ENCODE measurements at regions not wholly inside any gene's neighbourhood (a gene's known extent, or its start where the extent isn't known, plus 50 kb on each side); places are given as distances from the start of the nearest gene placed in this dataset.

DNA sequence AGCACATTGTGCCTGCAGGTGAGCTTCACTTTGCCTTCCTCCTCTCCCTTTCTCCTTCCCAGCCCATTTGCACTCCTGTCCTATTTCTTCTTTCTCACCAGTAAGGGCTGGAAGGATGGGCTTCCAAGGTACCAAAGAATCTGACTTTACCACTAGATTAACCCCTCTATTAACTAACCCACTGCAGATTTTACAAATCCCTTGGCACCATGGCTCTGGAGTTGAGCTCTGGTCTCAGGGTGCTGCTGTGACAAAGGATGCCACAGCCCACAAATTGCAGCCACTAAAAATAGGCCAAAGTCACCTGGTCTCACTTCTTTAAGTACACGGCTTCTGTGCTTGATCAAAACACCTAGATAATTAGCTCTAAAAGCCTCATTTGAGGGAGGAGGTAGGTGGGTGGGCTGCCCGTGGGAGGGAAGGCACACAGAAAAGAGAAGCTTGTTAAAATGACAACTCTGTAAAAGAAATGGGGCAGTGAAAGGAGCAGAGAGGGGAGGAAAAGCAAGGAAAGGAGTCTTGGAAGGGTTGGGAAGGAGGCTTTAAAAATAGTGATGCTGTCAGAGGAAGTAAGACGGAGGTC lies 327.4 kb downstream of the DRD1 start:
- Histone ChIP-seq H3K36me3 (ENCODE audit: control insufficient read depth, low read length) (no peaks in the 10 kb centered on the region), H3K79me2 (ENCODE audit: control insufficient read depth, low read length) (no peaks in the 10 kb centered on the region), H3F3A (ENCODE audit: control insufficient read depth, insufficient read depth) (no peaks in the 10 kb centered on the region), H3K4me1 (ENCODE audit: control insufficient read depth, low read length) (no peaks in the 10 kb centered on the region), H3K9me2 (replicated peaks; ENCODE audit: control insufficient read depth, low read length) (no peaks in the 10 kb centered on the region), H4K20me1 (ENCODE audit: control insufficient read depth, insufficient read depth, low read depth, low read length) (no peaks in the 10 kb centered on the region), H3K4me3 (ENCODE audit: low read length) (no peak overlapping the region), H3K27me3 (ENCODE audit: control insufficient read depth, low read length) (no peaks in the 10 kb centered on the region), H3K4me2 (ENCODE audit: low read length) (no peak overlapping the region), H3K27ac (ENCODE audit: low read depth, low read length) (no peak overlapping the region), H3K9me3 (ENCODE audit: control insufficient read depth, insufficient read depth, low read length) (no peaks in the 10 kb centered on the region)
- TF ChIP-seq, protein P1, sequence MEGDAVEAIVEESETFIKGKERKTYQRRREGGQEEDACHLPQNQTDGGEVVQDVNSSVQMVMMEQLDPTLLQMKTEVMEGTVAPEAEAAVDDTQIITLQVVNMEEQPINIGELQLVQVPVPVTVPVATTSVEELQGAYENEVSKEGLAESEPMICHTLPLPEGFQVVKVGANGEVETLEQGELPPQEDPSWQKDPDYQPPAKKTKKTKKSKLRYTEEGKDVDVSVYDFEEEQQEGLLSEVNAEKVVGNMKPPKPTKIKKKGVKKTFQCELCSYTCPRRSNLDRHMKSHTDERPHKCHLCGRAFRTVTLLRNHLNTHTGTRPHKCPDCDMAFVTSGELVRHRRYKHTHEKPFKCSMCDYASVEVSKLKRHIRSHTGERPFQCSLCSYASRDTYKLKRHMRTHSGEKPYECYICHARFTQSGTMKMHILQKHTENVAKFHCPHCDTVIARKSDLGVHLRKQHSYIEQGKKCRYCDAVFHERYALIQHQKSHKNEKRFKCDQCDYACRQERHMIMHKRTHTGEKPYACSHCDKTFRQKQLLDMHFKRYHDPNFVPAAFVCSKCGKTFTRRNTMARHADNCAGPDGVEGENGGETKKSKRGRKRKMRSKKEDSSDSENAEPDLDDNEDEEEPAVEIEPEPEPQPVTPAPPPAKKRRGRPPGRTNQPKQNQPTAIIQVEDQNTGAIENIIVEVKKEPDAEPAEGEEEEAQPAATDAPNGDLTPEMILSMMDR (IDR thresholded peaks at IDR 0.05; ENCODE audit: low read depth, low read length, poor library complexity, severe bottlenecking): no peak

DNA sequence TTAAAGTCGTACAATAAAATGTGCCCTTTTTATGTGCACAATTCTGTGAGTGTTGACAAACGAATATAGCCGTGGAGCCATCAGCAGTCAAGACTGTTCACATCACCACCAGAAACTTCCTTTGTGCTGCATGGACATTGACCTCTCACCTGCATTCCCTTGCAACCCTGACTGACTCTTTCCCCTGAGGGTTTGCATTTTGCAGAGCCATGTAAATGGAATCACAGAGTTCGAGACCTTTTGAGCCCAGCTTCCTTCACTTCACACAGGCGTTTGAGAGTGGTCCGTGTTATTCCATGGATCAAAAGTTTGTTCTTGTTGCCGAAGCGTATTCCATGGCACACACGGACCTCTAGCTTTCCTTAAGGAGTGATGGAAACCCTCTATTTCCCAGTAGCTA lies 328.2 kb downstream of the DRD1 start:
- no peaks in the 10 kb centered on the region for H3K27me3 ChIP-seq (ENCODE audit: control insufficient read depth, low read length)
- no peaks in the 10 kb centered on the region for H4K20me1 ChIP-seq (ENCODE audit: control insufficient read depth, insufficient read depth, low read depth, low read length)
- no peak overlapping the region for H3K4me3 ChIP-seq (ENCODE audit: low read length)
- no peaks in the 10 kb centered on the region for H3K36me3 ChIP-seq (ENCODE audit: control insufficient read depth, low read length)
- H3K27ac ChIP-seq (ENCODE audit: low read depth, low read length): no peak overlapping the region
- H3K9me2 ChIP-seq (replicated peaks; ENCODE audit: control insufficient read depth, low read length): no peaks in the 10 kb centered on the region
- H3F3A ChIP-seq (ENCODE audit: control insufficient read depth, insufficient read depth): no peaks in the 10 kb centered on the region
- H3K4me2 ChIP-seq (ENCODE audit: low read length): no peak overlapping the region
- no peak for TF ChIP-seq EZH2phosphoT487 (IDR thresholded peaks at IDR 0.05; ENCODE audit: borderline replicate concordance, low read length)
- TF ChIP-seq, protein P1 (IDR thresholded peaks at IDR 0.05; ENCODE audit: low read depth, low read length, poor library complexity, severe bottlenecking): no peak
- no peaks in the 10 kb centered on the region for H3K9me3 ChIP-seq (ENCODE audit: control insufficient read depth, insufficient read depth, low read length)
- no peaks in the 10 kb centered on the region for H3K4me1 ChIP-seq (ENCODE audit: control insufficient read depth, low read length)
- H3K79me2 ChIP-seq (ENCODE audit: control insufficient read depth, low read length): no peaks in the 10 kb centered on the region

DNA sequence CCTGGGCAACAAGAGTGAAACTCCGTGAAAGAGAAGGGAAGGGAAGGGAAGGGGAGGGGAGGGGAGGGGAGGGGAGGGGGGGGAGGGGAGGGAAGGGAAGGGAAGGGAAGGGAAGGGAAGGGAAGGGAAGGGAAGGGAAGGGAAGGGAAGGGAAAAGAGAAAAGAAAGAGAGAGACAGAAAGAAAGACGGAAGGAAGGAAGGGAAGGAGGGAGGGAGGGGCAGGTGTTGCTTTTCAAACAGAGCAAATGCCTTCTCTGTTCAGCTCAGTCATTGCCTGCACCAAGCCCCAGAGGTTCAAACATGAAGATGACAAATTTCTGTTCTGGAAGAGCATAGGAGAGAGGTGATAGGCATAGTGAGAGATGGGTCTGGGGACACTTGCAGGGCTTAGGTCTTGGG lies 330.0 kb downstream of the DRD1 start:
- no peaks in the 10 kb centered on the region for H3K36me3 ChIP-seq (ENCODE audit: control insufficient read depth, low read length)
- H3K9me3 ChIP-seq (ENCODE audit: control insufficient read depth, insufficient read depth, low read length): 0 out of 2 replicates have a peak, but pooled peaks cover 2% of the 10 kb centered on the region
- no peak overlapping the region for H3K4me3 ChIP-seq (ENCODE audit: low read length)
- no peaks in the 10 kb centered on the region for H3K4me1 ChIP-seq (ENCODE audit: control insufficient read depth, low read length)
- H3F3A ChIP-seq (ENCODE audit: control insufficient read depth, insufficient read depth): no peaks in the 10 kb centered on the region
- no peaks in the 10 kb centered on the region for H3K9me2 ChIP-seq (replicated peaks; ENCODE audit: control insufficient read depth, low read length)
- H4K20me1 ChIP-seq (ENCODE audit: control insufficient read depth, insufficient read depth, low read depth, low read length): no peaks in the 10 kb centered on the region
- no peaks in the 10 kb centered on the region for H3K79me2 ChIP-seq (ENCODE audit: control insufficient read depth, low read length)
- H3K27ac ChIP-seq (ENCODE audit: low read depth, low read length): no peak overlapping the region
- no peak overlapping the region for H3K4me2 ChIP-seq (ENCODE audit: low read length)
- no peaks in the 10 kb centered on the region for H3K27me3 ChIP-seq (ENCODE audit: control insufficient read depth, low read length)
- TF ChIP-seq, protein P1 (IDR thresholded peaks at IDR 0.05; ENCODE audit: low read depth, low read length, poor library complexity, severe bottlenecking): no peak
- no peak for TF ChIP-seq EZH2phosphoT487 (IDR thresholded peaks at IDR 0.05; ENCODE audit: borderline replicate concordance, low read length)

All from DOHH2 (cell line).